ENCODE measurements at regions not wholly inside any gene's neighbourhood (a gene's known extent, or its start where the extent isn't known, plus 50 kb on each side); places are given as distances from the start of the nearest gene placed in this dataset.

GRCh38 chr13:32951580-32951979 is 64.6 kb upstream of the KL start:
- TF ChIP-seq EZH2 (IDR thresholded peaks at IDR 0.05; ENCODE audit: borderline replicate concordance, low read length) (no peak), CTCF (IDR thresholded peaks at IDR 0.05; ENCODE audit: low read length) (no peak)

Measured in OCI-LY1 (cell line).